MCF 10A (cell line): ENCODE measurements at regions not wholly inside any gene's neighbourhood (a gene's known extent, or its start where the extent isn't known, plus 50 kb on each side); places are given as distances from the start of the nearest gene placed in this dataset.

Experiments used
- BruUV-seq: library from RNA; stranded (reverse); fragments of 400-500 nt; replicated peaks from 2 replicates; lab custom pipeline; 2021; lab: Mats Ljungman, UMichigan
- CTCF ChIA-PET: fragments of 300-600 bp; sonication (Branson Sonifier 250); formaldehyde crosslinking; extraction: SDS; loops from one replicate; lab custom pipeline; 2021; ENCODE audit warnings: antibody characterized with exemption, inconsistent platforms; lab: Yijun Ruan, JAX
- POLR2A ChIA-PET: fragments of 300-600, 350-650 bp; sonication (Branson Sonifier 250); formaldehyde crosslinking; extraction: SDS; loops from one replicate; lab custom pipeline; 2020; ENCODE audit warnings: antibody characterized with exemption, inconsistent platforms; lab: Yijun Ruan, JAX
- DNase-seq: peaks from one replicate; pipeline ENCODE4 v3.0.0-alpha.2; 2018; ENCODE audit not compliant: unreplicated experiment
- H3K27ac Mint-ChIP-seq: one replicate; pipeline ENCODE4 v1.8.0; 2022; ENCODE audit warnings: mild to moderate bottlenecking, low read depth, mixed read lengths; ENCODE audit not compliant: unreplicated experiment
- H3K27me3 Mint-ChIP-seq: one replicate; pipeline ENCODE4 v1.8.0; 2022; ENCODE audit warnings: mixed read lengths; ENCODE audit not compliant: insufficient read depth, unreplicated experiment
- H3K36me3 Mint-ChIP-seq: one replicate; pipeline ENCODE4 v1.8.0; 2022; ENCODE audit warnings: mild to moderate bottlenecking, moderate library complexity, mixed read lengths; ENCODE audit not compliant: insufficient read depth, unreplicated experiment
- H3K4me1 Mint-ChIP-seq: one replicate; pipeline ENCODE4 v1.8.0; 2022; ENCODE audit warnings: mixed read lengths; ENCODE audit not compliant: insufficient read depth, unreplicated experiment
- H3K4me3 Mint-ChIP-seq: one replicate; pipeline ENCODE4 v1.8.0; 2022; ENCODE audit warnings: mild to moderate bottlenecking, moderate library complexity, mixed read lengths; ENCODE audit not compliant: unreplicated experiment
- H3K9me3 Mint-ChIP-seq: one replicate; pipeline ENCODE4 v1.8.0; 2022; ENCODE audit warnings: mixed read lengths; ENCODE audit not compliant: unreplicated experiment
- intact Hi-C: fragments of 100-400 bp; cut with micrococcal nuclease; formaldehyde crosslinking; loops from 2 replicates; pipeline ENCODE4 v1.14.1; 2022
- TF ChIP-seq, protein P1 (sequence below): fragments of 200-600 bp; IDR thresholded peaks from one replicate; pipeline ENCODE4 v1.8.0; 2022; ENCODE audit warnings: antibody characterized with exemption, mild to moderate bottlenecking; ENCODE audit not compliant: unreplicated experiment

- ChIA-PET CTCF (interaction anchor here (0.7 to 1.2 kb wide), 4 partner anchors 9 to 35 kb away, joined by 3 to 4 read pairs (median 4); no protein-coding TSS in a partner anchor), POLR2A (interaction anchor here (1.3 kb wide), 1 partner anchor 14 kb away, joined by 6 read pairs; no protein-coding TSS in a partner anchor)
- Mint-ChIP-seq H3K27me3 (peaks cover 88% of the 10 kb centered on the region), H3K4me3 (no peak overlapping the region), H3K36me3 (no peaks in the 10 kb centered on the region), H3K9me3 (no peaks in the 10 kb centered on the region), H3K4me1 (no peaks in the 10 kb centered on the region), H3K27ac (no peak overlapping the region)
- DNase-seq: no peak
- intact Hi-C loops: no loop called here
- TF ChIP-seq, protein P1, sequence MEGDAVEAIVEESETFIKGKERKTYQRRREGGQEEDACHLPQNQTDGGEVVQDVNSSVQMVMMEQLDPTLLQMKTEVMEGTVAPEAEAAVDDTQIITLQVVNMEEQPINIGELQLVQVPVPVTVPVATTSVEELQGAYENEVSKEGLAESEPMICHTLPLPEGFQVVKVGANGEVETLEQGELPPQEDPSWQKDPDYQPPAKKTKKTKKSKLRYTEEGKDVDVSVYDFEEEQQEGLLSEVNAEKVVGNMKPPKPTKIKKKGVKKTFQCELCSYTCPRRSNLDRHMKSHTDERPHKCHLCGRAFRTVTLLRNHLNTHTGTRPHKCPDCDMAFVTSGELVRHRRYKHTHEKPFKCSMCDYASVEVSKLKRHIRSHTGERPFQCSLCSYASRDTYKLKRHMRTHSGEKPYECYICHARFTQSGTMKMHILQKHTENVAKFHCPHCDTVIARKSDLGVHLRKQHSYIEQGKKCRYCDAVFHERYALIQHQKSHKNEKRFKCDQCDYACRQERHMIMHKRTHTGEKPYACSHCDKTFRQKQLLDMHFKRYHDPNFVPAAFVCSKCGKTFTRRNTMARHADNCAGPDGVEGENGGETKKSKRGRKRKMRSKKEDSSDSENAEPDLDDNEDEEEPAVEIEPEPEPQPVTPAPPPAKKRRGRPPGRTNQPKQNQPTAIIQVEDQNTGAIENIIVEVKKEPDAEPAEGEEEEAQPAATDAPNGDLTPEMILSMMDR: no peak
- BruUV-seq: no TSS peak
Observed at GRCh38 chr1:101323535-101323934, 86.7 kb downstream of the S1PR1 start.

- intact Hi-C loops: no loop called here
- Mint-ChIP-seq H3K4me3 (no peak overlapping the region), H3K4me1 (no peaks in the 10 kb centered on the region), H3K27me3 (peaks cover 75% of the 10 kb centered on the region), H3K27ac (no peak overlapping the region), H3K9me3 (no peaks in the 10 kb centered on the region), H3K36me3 (no peaks in the 10 kb centered on the region)
- ChIA-PET POLR2A (no interaction called here), CTCF (interaction anchor here (1.3 kb wide), 1 partner anchor 113 kb away, joined by 3 read pairs; no protein-coding TSS in a partner anchor)
- DNase-seq: no peak
- BruUV-seq: no TSS peak
- TF ChIP-seq, protein P1: no peak
Observed at GRCh38 chr1:101325144-101325543, 88.3 kb downstream of the S1PR1 start.

- intact Hi-C loops: no loop called here
- POLR2A ChIA-PET: interaction anchor here (0.7 kb wide), 1 partner anchor 8 kb away, joined by 3 read pairs; no protein-coding TSS in a partner anchor
- BruUV-seq: no TSS peak
- TF ChIP-seq, protein P1: no peak
- Mint-ChIP-seq H3K4me3 (no peak overlapping the region), H3K4me1 (no peaks in the 10 kb centered on the region), H3K27me3 (peaks cover 71% of the 10 kb centered on the region), H3K27ac (no peak overlapping the region), H3K36me3 (no peaks in the 10 kb centered on the region), H3K9me3 (peaks cover 7% of the 10 kb centered on the region)
- CTCF ChIA-PET: interaction anchor here (1.1 kb wide), 1 partner anchor 27 kb away, joined by 4 read pairs; no protein-coding TSS in a partner anchor
- DNase-seq: no peak
Observed at GRCh38 chr1:101330427-101331130, 93.8 kb downstream of the S1PR1 start.

- Mint-ChIP-seq H3K4me1 (no peaks in the 10 kb centered on the region), H3K27ac (no peak overlapping the region), H3K4me3 (no peak overlapping the region), H3K36me3 (no peaks in the 10 kb centered on the region), H3K9me3 (peaks cover 7% of the 10 kb centered on the region), H3K27me3 (peaks cover 67% of the 10 kb centered on the region)
- TF ChIP-seq, protein P1: no peak
- CTCF ChIA-PET: no interaction called here
- DNase-seq: no peak
- no TSS peak for BruUV-seq
- intact Hi-C loops: no loop called here
- POLR2A ChIA-PET: no interaction called here
Observed at GRCh38 chr1:101331794-101332193, 95.0 kb downstream of the S1PR1 start.
